ENCODE measurements at regions not wholly inside any gene's neighbourhood (a gene's known extent, or its start where the extent isn't known, plus 50 kb on each side); places are given as distances from the start of the nearest gene placed in this dataset.

DNA sequence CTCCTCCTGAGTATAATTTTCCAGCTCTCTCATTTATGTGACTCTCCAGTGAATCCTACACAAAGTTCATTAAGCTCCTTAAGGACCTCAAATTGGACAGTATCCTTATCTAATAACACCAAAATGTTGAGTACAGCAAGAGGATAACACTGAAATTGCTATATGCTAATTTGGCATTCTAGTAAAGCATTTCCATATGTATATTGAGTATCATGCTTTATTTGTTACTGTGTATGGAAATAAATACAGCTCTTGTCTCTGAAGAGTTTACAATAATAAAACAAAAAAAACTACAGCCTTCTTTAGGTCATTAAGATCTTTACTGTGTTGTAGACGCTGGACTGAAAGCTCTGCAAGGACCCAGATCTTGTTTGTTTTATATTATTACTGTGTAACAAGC lies 1341.3 kb downstream of the ROBO1 start:
- Mint-ChIP-seq H3K9me3 (peaks cover 5 to 8% of the 10 kb centered on the region in 2 experiments; a peak in 4 of 5 replicates), H3K36me3 (ENCODE audit: insufficient read depth in 1 of 3, low read depth in 3 of 3) (peaks cover 0 to 9% (median 3%) of the 10 kb centered on the region in 3 experiments; a peak in 5 of 7 replicates), H3K4me3 (no peak overlapping the region), H3K27me3 (ENCODE audit: low read depth) (no peaks in the 10 kb centered on the region), H3K27ac (no peak overlapping the region; a peak in 1 of 7 replicates), H3K4me1 (peaks cover 10 to 20% of the 10 kb centered on the region in 2 experiments)
- no peak overlapping the region for H2BK20ac ChIP-seq (ENCODE audit: low read depth, low read length, poor library complexity, severe bottlenecking)
- no peaks in the 10 kb centered on the region for H3K79me2 ChIP-seq (ENCODE audit: insufficient read depth, low read length)
- no peak overlapping the region for H4K5ac ChIP-seq (ENCODE audit: insufficient read length, low read depth, low read length)
- H3K56ac ChIP-seq (ENCODE audit: insufficient read length, low read depth, low read length), result no peak overlapping the region
- no peak overlapping the region for H2BK12ac ChIP-seq (ENCODE audit: insufficient read length, low read depth, low read length)
- no peaks in the 10 kb centered on the region for H3K23me2 ChIP-seq (ENCODE audit: insufficient read length, low read depth, low read length, poor library complexity, severe bottlenecking)
- no peak overlapping the region for H3T11ph ChIP-seq (ENCODE audit: low read length)
- H3K14ac ChIP-seq (ENCODE audit: insufficient read depth, low read length), result no peak overlapping the region
- no peak overlapping the region for H3K9ac ChIP-seq (ENCODE audit: extremely low read depth, insufficient read length, low read length)
- no peak overlapping the region for H4K8ac ChIP-seq (replicated peaks; ENCODE audit: insufficient read length, low read depth, low read length)
- H3K4me1 ChIP-seq (ENCODE audit: insufficient read depth, low read length), result peaks cover 2% of the 10 kb centered on the region; the same call in 1 of the 2 replicates
- H3K23ac ChIP-seq (ENCODE audit: insufficient read length, low read depth, low read length), result no peak overlapping the region
- no peak overlapping the region for H4K91ac ChIP-seq (ENCODE audit: insufficient read length, low read depth, low read length)
- H3K4ac ChIP-seq (ENCODE audit: low read depth, low read length), result no peak overlapping the region
- H3K27ac ChIP-seq (ENCODE audit: insufficient read length, low read depth, low read length), result no peak overlapping the region
- H2BK5ac ChIP-seq (ENCODE audit: insufficient read length, low read length), result no peak overlapping the region
- no CpG with 5 or more reads among the region's 1 CpG for WGBS (ENCODE audit: extremely low coverage, insufficient read length, low lambda C conversion rate)
- no peaks in the 10 kb centered on the region for H3K27me3 ChIP-seq (ENCODE audit: insufficient read depth, low read length)
- H4K20me1 ChIP-seq (ENCODE audit: control insufficient read depth, insufficient read depth, insufficient read length), result no peaks in the 10 kb centered on the region
- no peak for DNase-seq
- TF ChIP-seq, protein P1, sequence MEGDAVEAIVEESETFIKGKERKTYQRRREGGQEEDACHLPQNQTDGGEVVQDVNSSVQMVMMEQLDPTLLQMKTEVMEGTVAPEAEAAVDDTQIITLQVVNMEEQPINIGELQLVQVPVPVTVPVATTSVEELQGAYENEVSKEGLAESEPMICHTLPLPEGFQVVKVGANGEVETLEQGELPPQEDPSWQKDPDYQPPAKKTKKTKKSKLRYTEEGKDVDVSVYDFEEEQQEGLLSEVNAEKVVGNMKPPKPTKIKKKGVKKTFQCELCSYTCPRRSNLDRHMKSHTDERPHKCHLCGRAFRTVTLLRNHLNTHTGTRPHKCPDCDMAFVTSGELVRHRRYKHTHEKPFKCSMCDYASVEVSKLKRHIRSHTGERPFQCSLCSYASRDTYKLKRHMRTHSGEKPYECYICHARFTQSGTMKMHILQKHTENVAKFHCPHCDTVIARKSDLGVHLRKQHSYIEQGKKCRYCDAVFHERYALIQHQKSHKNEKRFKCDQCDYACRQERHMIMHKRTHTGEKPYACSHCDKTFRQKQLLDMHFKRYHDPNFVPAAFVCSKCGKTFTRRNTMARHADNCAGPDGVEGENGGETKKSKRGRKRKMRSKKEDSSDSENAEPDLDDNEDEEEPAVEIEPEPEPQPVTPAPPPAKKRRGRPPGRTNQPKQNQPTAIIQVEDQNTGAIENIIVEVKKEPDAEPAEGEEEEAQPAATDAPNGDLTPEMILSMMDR (conservative IDR thresholded peaks at IDR 0.05), result no peak
- no peak overlapping the region for H3K18ac ChIP-seq (ENCODE audit: insufficient read length, low read depth, low read length)
- no peak overlapping the region for H2AFZ ChIP-seq (ENCODE audit: low read length)
- no peaks in the 10 kb centered on the region for H3K79me1 ChIP-seq (ENCODE audit: insufficient read depth, low read depth, low read length, poor library complexity, severe bottlenecking)
- no peak overlapping the region for H2BK120ac ChIP-seq (ENCODE audit: low read depth, low read length, poor library complexity, severe bottlenecking)
- no peak overlapping the region for H2BK15ac ChIP-seq (ENCODE audit: low read depth, low read length)
- no peaks in the 10 kb centered on the region for H3K9me3 ChIP-seq (ENCODE audit: control insufficient read depth, low read depth, low read length)
- no peak overlapping the region for H3K4me2 ChIP-seq (ENCODE audit: insufficient read depth, insufficient read length, low read length)
- H2AK5ac ChIP-seq (ENCODE audit: insufficient read length, low read length), result no peak overlapping the region
